ENCODE measurements at regions not wholly inside any gene's neighbourhood (a gene's known extent, or its start where the extent isn't known, plus 50 kb on each side); places are given as distances from the start of the nearest gene placed in this dataset.

- TF ChIP-seq EZH2phosphoT487 (IDR thresholded peaks at IDR 0.05; ENCODE audit: unreplicated experiment) (no peak), EZH2 (IDR thresholded peaks at IDR 0.05; ENCODE audit: low read depth, unreplicated experiment) (no peak), ZNF331 (CRISPR knock-in tag; IDR thresholded peaks at IDR 0.05; ENCODE audit: low read depth) (no peak)
Measured at GRCh38 chr3:43882976-43883680, 192.4 kb downstream of the ABHD5 start (continued).

- DNase-seq (ENCODE audit: low spot score): no peak
- H3K9me2 ChIP-seq (ENCODE audit: insufficient read depth): peaks cover 6% of the 10 kb centered on the region; the same call in 1 of the 2 replicates
- Mint-ChIP-seq H3K27me3 (ENCODE audit: insufficient read depth, low read depth, poor library complexity) (peaks cover 3% of the 10 kb centered on the region), H3K9me3 (no peaks in the 10 kb centered on the region), H3K36me3 (ENCODE audit: low read depth) (no peaks in the 10 kb centered on the region), H3K4me3 (no peak overlapping the region), H3K27ac (no peak overlapping the region), H3K4me1 (peaks cover 26% of the 10 kb centered on the region)
- H2AFZ ChIP-seq: no peak overlapping the region
- no peaks in the 10 kb centered on the region for H3K79me2 ChIP-seq (replicated peaks; ENCODE audit: insufficient read depth)
- H4K20me1 ChIP-seq (replicated peaks; ENCODE audit: insufficient read depth): no peaks in the 10 kb centered on the region
- no peak overlapping the region for H3K4me2 ChIP-seq
- TF ChIP-seq EZH2phosphoT487 (IDR thresholded peaks at IDR 0.05; ENCODE audit: unreplicated experiment): no peak
- TF ChIP-seq ETS1 (IDR thresholded peaks at IDR 0.05): no peak
- no peak for TF ChIP-seq REST (IDR thresholded peaks at IDR 0.05; ENCODE audit: unreplicated experiment)
- no peak for TF ChIP-seq ZNF462 (CRISPR knock-in tag; IDR thresholded peaks at IDR 0.05)
- no peak for TF ChIP-seq POLR2AphosphoS5 (IDR thresholded peaks at IDR 0.05; ENCODE audit: low read depth)
- H3K36me3 ChIP-seq (ENCODE audit: insufficient read depth): no peaks in the 10 kb centered on the region
- no peak overlapping the region for H3K4me3 ChIP-seq
- peaks cover 5% of the 10 kb centered on the region for H3K4me1 ChIP-seq (ENCODE audit: insufficient read depth)
- no peak for ATAC-seq
- H3F3A ChIP-seq (replicated peaks; ENCODE audit: low read depth): no peaks in the 10 kb centered on the region
- H3K27ac ChIP-seq (ENCODE audit: low read depth): no peak overlapping the region
- no peaks in the 10 kb centered on the region for H3K27me3 ChIP-seq (ENCODE audit: insufficient read depth)
Measured at GRCh38 chr3:43883729-43884396, 193.1 kb downstream of the ABHD5 start.
